SK-N-SH (cell line): ENCODE measurements at regions not wholly inside any gene's neighbourhood (a gene's known extent, or its start where the extent isn't known, plus 50 kb on each side); places are given as distances from the start of the nearest gene placed in this dataset.

Experiments
- CTCF ChIA-PET: fragments of 300-600, 350-600 bp; formaldehyde crosslinking; extraction: SDS; loops from one replicate; lab custom pipeline; 2021; lab: Yijun Ruan, JAX
- POLR2A ChIA-PET: fragments of 350-600 bp; sonication (Branson Sonifier 250); formaldehyde crosslinking; extraction: SDS; loops from one replicate; lab custom pipeline; 2020; ENCODE audit warnings: antibody characterized with exemption, inconsistent platforms; lab: Yijun Ruan, JAX
- DNase-seq: peaks from one replicate; pipeline ENCODE4 v3.0.0; 2012
- H2AFZ ChIP-seq: fragments of 200-600 bp; sonication (generic); 2 replicates; pipeline ENCODE4 v1.8.1; 2016; ENCODE audit warnings: antibody characterized with exemption, mild to moderate bottlenecking, low read depth
- H3F3A ChIP-seq: fragments of 200-600 bp; sonication (generic); replicated peaks from 2 replicates; pipeline ENCODE3; 2016; ENCODE audit warnings: antibody characterized with exemption, mild to moderate bottlenecking; ENCODE audit not compliant: insufficient read depth
- H3K27ac ChIP-seq, 2 experiments: fragments of 200-500 bp in 1 of 2; fragments of 200-600 bp in 1 of 2; sonication (Bioruptor generic) in 1 of 2; sonication (generic), shearing (Covaris generic) in 1 of 2; 2 replicates each; pipeline versions ENCODE4 v1.5.1 to v1.6.1; 2014 to 2016; ENCODE audit warnings: low read depth in 2 of 2, inconsistent platforms in 1 of 2, low read length in 1 of 2, mild to moderate bottlenecking in 1 of 2, mixed read lengths in 1 of 2
- H3K27me3 ChIP-seq: fragments of 200-600 bp; sonication (generic), shearing (Covaris generic); 2 replicates; pipeline ENCODE4 v1.6.1; 2016; ENCODE audit warnings: mixed run types; ENCODE audit not compliant: insufficient read depth
- H3K36me3 ChIP-seq, 2 experiments: fragments of 200-500 bp in 1 of 2; fragments of 200-600 bp in 1 of 2; sonication (Bioruptor generic) in 1 of 2; sonication (generic) in 1 of 2; replicated peaks in 1 of 2; 2 replicates each; pipeline versions ENCODE3 to v1.5.1; 2014 to 2016; ENCODE audit warnings: low read length in 1 of 2, mild to moderate bottlenecking in 1 of 2; ENCODE audit not compliant: insufficient read depth in 2 of 2, control insufficient read depth in 1 of 2
- H3K4me1 ChIP-seq, 2 experiments: fragments of 200-500 bp in 1 of 2; fragments of 200-600 bp in 1 of 2; sonication (Bioruptor generic) in 1 of 2; sonication (generic), shearing (Covaris generic) in 1 of 2; 2 replicates each; pipeline versions ENCODE4 v1.5.1 to v1.6.1; 2014 to 2016; ENCODE audit warnings: low read depth in 1 of 2, low read length in 1 of 2, mixed run types in 1 of 2; ENCODE audit not compliant: insufficient read depth in 2 of 2, control insufficient read depth in 1 of 2
- H3K4me2 ChIP-seq: fragments of 200-600 bp; sonication (generic), shearing (Covaris generic); 2 replicates; pipeline ENCODE4 v1.6.1; 2017; ENCODE audit warnings: mixed run types
- H3K4me3 ChIP-seq, 2 experiments: fragments of 200-500 bp in 1 of 2; fragments of 200-600 bp in 1 of 2; sonication (Bioruptor generic) in 1 of 2; sonication (generic), shearing (Covaris generic) in 1 of 2; 2 replicates each; pipeline versions ENCODE4 v1.5.1 to v1.8.1; 2014 to 2016; ENCODE audit warnings: low read depth in 2 of 2, inconsistent platforms in 1 of 2, low read length in 1 of 2, mild to moderate bottlenecking in 1 of 2, mixed read lengths in 1 of 2, moderate library complexity in 1 of 2
- H3K79me2 ChIP-seq: fragments of 200-600 bp; sonication (generic); 2 replicates; pipeline ENCODE4 v1.8.1; 2017; ENCODE audit warnings: mild to moderate bottlenecking; ENCODE audit not compliant: insufficient read depth
- H3K9ac ChIP-seq: fragments of 200-600 bp; sonication (generic); 2 replicates; pipeline ENCODE4 v1.6.1; 2017; ENCODE audit warnings: mixed run types
- H3K9me2 ChIP-seq: fragments of 200-600 bp; sonication (generic); 2 replicates; pipeline ENCODE4 v1.6.1; 2017; ENCODE audit warnings: mixed run types
- H3K9me3 ChIP-seq: fragments of 200-600 bp; sonication (generic); 2 replicates; pipeline ENCODE4 v1.6.1; 2017; ENCODE audit warnings: mixed run types, mild to moderate bottlenecking, moderate library complexity
- H4K20me1 ChIP-seq: fragments of 200-600 bp; sonication (generic); 2 replicates; pipeline ENCODE4 v1.6.1; 2017; ENCODE audit warnings: mild to moderate bottlenecking, mixed run types; ENCODE audit not compliant: insufficient read depth
- CHD2 ChIP-seq: fragments of 150-350 bp; IDR thresholded peaks from 2 replicates; pipeline ENCODE4 v1.6.1; 2018; ENCODE audit warnings: low read length; ENCODE audit not compliant: partially characterized antibody
- CTCF ChIP-seq: fragments of 200-600 bp; sonication (generic); IDR thresholded peaks from 2 replicates; pipeline ENCODE4 v1.6.1; 2017; ENCODE audit warnings: antibody characterized with exemption, mild to moderate bottlenecking, moderate library complexity
- ELF1 ChIP-seq: IDR thresholded peaks from 2 replicates; pipeline ENCODE4 v1.4.0; 2012
- JUND ChIP-seq: IDR thresholded peaks from 2 replicates; pipeline ENCODE4 v1.4.0; 2012
- POLR2AphosphoS5 ChIP-seq: IDR thresholded peaks from 2 replicates; pipeline ENCODE4 v1.6.1; 2012; ENCODE audit warnings: low read depth, low read length
- RAD21 ChIP-seq: IDR thresholded peaks from 2 replicates; pipeline ENCODE4 v1.6.1; 2012; ENCODE audit warnings: mild to moderate bottlenecking, low read length
- RCOR1 ChIP-seq: fragments of 150-350 bp; IDR thresholded peaks from 2 replicates; pipeline ENCODE4 v1.6.1; 2017; ENCODE audit warnings: antibody characterized with exemption, low read length
- RFX5 ChIP-seq: IDR thresholded peaks from 2 replicates; pipeline ENCODE4 v1.6.1; 2012; ENCODE audit warnings: mild to moderate bottlenecking, improper control_type of control experiment, low read length
- SIN3A ChIP-seq: IDR thresholded peaks from 2 replicates; pipeline ENCODE4 v1.6.1; 2012; ENCODE audit warnings: low read depth, mild to moderate bottlenecking, low read length, moderate library complexity, borderline replicate concordance
- TAF1 ChIP-seq: IDR thresholded peaks from 2 replicates; pipeline ENCODE4 v1.6.1; 2012; ENCODE audit warnings: low read depth, mild to moderate bottlenecking, low read length, moderate library complexity, borderline replicate concordance
- TEAD4 ChIP-seq: IDR thresholded peaks from 2 replicates; pipeline ENCODE4 v1.4.0; 2012; ENCODE audit warnings: mild to moderate bottlenecking, borderline replicate concordance; ENCODE audit not compliant: insufficient read depth
- WGBS: methylation state at CpG from one replicate; pipeline ENCODE4 v1.1.6; 2017; ENCODE audit warnings: low lambda C conversion rate; 5-methylcytosine and 5-hydroxymethylcytosine counted together
- TF ChIP-seq, protein P1 (sequence below): IDR thresholded peaks from 2 replicates; pipeline ENCODE4; 2012
- TF ChIP-seq, protein P2 (sequence below): IDR thresholded peaks from 2 replicates; pipeline ENCODE4 v1.4.0; 2012; ENCODE audit warnings: low read depth, borderline replicate concordance

GRCh38 chr7:20895563-20895962 lies 108.9 kb upstream of the SP8 start:
- no peaks in the 10 kb centered on the region for H3K79me2 ChIP-seq
- no peak overlapping the region for H3K9ac ChIP-seq
- no peak overlapping the region for H3K4me2 ChIP-seq
- no peaks in the 10 kb centered on the region for H3K9me3 ChIP-seq
- DNase-seq: no peak
- H3K27ac ChIP-seq: no peak overlapping the region
- H3K27me3 ChIP-seq: no peaks in the 10 kb centered on the region
- H2AFZ ChIP-seq: no peak overlapping the region
- H4K20me1 ChIP-seq: no peaks in the 10 kb centered on the region
- H3K36me3 ChIP-seq: no peaks in the 10 kb centered on the region
- H3F3A ChIP-seq: no peaks in the 10 kb centered on the region
- no peaks in the 10 kb centered on the region for H3K4me1 ChIP-seq
- WGBS: 3% methylated on average over 5 of the region's 5 CpGs
- H3K4me3 ChIP-seq: no peak overlapping the region
- CTCF ChIA-PET: no interaction called here
- POLR2A ChIA-PET: no interaction called here
- TF ChIP-seq CTCF (no peak), ELF1 (no peak), SIN3A (no peak), RFX5 (no peak), CHD2 (no peak), TEAD4 (no peak), POLR2AphosphoS5 (no peak)
- no peaks in the 10 kb centered on the region for H3K9me2 ChIP-seq

GRCh38 chr7:20896996-20897395 lies 110.3 kb upstream of the SP8 start:
- no peak for DNase-seq
- H3K9me3 ChIP-seq: no peaks in the 10 kb centered on the region
- H3K9me2 ChIP-seq: no peaks in the 10 kb centered on the region
- no peak overlapping the region for H3K27ac ChIP-seq
- CTCF ChIA-PET: interaction anchor here (0.7 to 0.8 kb wide), 2 partner anchors 51 to 74 kb away, joined by 3 to 4 read pairs; no protein-coding TSS in a partner anchor
- no peak overlapping the region for H3K4me3 ChIP-seq
- no peak overlapping the region for H2AFZ ChIP-seq
- 1% methylated on average over 2 of the region's 2 CpGs for WGBS
- H3K27me3 ChIP-seq: no peaks in the 10 kb centered on the region
- H4K20me1 ChIP-seq: no peaks in the 10 kb centered on the region
- POLR2A ChIA-PET: no interaction called here
- no peaks in the 10 kb centered on the region for H3K79me2 ChIP-seq
- H3K4me1 ChIP-seq: no peaks in the 10 kb centered on the region
- no peak overlapping the region for H3K4me2 ChIP-seq
- H3K9ac ChIP-seq: no peak overlapping the region
- no peaks in the 10 kb centered on the region for H3F3A ChIP-seq
- H3K36me3 ChIP-seq: no peaks in the 10 kb centered on the region
- TF ChIP-seq, protein P1, sequence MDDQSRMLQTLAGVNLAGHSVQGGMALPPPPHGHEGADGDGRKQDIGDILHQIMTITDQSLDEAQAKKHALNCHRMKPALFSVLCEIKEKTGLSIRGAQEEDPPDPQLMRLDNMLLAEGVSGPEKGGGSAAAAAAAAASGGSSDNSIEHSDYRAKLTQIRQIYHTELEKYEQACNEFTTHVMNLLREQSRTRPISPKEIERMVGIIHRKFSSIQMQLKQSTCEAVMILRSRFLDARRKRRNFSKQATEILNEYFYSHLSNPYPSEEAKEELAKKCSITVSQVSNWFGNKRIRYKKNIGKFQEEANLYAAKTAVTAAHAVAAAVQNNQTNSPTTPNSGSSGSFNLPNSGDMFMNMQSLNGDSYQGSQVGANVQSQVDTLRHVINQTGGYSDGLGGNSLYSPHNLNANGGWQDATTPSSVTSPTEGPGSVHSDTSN: no peak
- TF ChIP-seq TAF1 (no peak), RAD21 (no peak), POLR2AphosphoS5 (no peak), RCOR1 (no peak), CHD2 (no peak), JUND (no peak), TEAD4 (no peak)
- TF ChIP-seq, protein P2, sequence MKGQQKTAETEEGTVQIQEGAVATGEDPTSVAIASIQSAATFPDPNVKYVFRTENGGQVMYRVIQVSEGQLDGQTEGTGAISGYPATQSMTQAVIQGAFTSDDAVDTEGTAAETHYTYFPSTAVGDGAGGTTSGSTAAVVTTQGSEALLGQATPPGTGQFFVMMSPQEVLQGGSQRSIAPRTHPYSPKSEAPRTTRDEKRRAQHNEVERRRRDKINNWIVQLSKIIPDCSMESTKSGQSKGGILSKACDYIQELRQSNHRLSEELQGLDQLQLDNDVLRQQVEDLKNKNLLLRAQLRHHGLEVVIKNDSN: no peak
- TF ChIP-seq, all 33 proteins: peak for 0
